Esophagus muscularis mucosa (tissue), 4 donors: ENCODE measurements at regions not wholly inside any gene's neighbourhood (a gene's known extent, or its start where the extent isn't known, plus 50 kb on each side); places are given as distances from the start of the nearest gene placed in this dataset.
"Not testable (repeated sequence)": the region's sequence is repeated elsewhere in the genome, so short reads cannot be mapped to it uniquely, and the experiment has no call there.

Source experiments
- CTCF ChIP-seq, 3 experiments: fragments of 200-600 bp in 2 of 3; fragments of 450-650 bp in 1 of 3; sonication (generic) in 2 of 3; IDR thresholded peaks; one replicate each; pipeline ENCODE4 v1.5.1; 2017 to 2019; ENCODE audit warnings: antibody characterized with exemption in 3 of 3, mild to moderate bottlenecking in 2 of 3, moderate library complexity in 1 of 3
- EP300 ChIP-seq: sonication (generic); formaldehyde crosslinking; IDR thresholded peaks from one replicate; pipeline ENCODE4 v1.6.1; 2017; ENCODE audit warnings: antibody characterized with exemption
- POLR2A ChIP-seq: fragments of 450-650 bp; IDR thresholded peaks from one replicate; pipeline ENCODE4 v1.6.1; 2017; ENCODE audit warnings: antibody characterized with exemption, moderate library complexity, mild to moderate bottlenecking, low read depth
- POLR2AphosphoS5 ChIP-seq, 2 donors: sonication (generic); formaldehyde crosslinking; IDR thresholded peaks; one replicate each; pipeline ENCODE4 v1.6.1; 2017; ENCODE audit warnings: antibody characterized with exemption in 2 of 2

GRCh38 chr16:5239472-5240277, 142.1 kb upstream of the EEF2KMT start:
- not testable (repeated sequence) for TF ChIP-seq EP300; POLR2A; POLR2AphosphoS5 (IDR thresholded peaks at IDR 0.05)
- peak; percentile 42 to 48 (median 44) for TF ChIP-seq CTCF (IDR thresholded peaks at IDR 0.05)
